ENCODE measurements at regions not wholly inside any gene's neighbourhood (a gene's known extent, or its start where the extent isn't known, plus 50 kb on each side); places are given as distances from the start of the nearest gene placed in this dataset.
"Not testable (repeated sequence)": the region's sequence is repeated elsewhere in the genome, so short reads cannot be mapped to it uniquely, and the experiment has no call there.

- H3K9me3 Mint-ChIP-seq, H3K4me3 Mint-ChIP-seq, H3K36me3 Mint-ChIP-seq, H3K27ac Mint-ChIP-seq, H3K27me3 Mint-ChIP-seq, H3K4me1 Mint-ChIP-seq: not testable (repeated sequence)
Observed at GRCh38 chr4:117599393-117599792, 434.9 kb upstream of the NDST3 start.

- not testable (repeated sequence) for H3K27ac Mint-ChIP-seq, H3K27me3 Mint-ChIP-seq, H3K4me3 Mint-ChIP-seq, H3K36me3 Mint-ChIP-seq, H3K4me1 Mint-ChIP-seq, H3K9me3 Mint-ChIP-seq
Observed at GRCh38 chr4:117600936-117601335, 433.4 kb upstream of the NDST3 start.

- Mint-ChIP-seq H3K4me3 (no peak overlapping the region), H3K27me3 (no peaks in the 10 kb centered on the region), H3K4me1 (no peaks in the 10 kb centered on the region), H3K27ac (no peak overlapping the region), H3K9me3 (peaks cover 0 to 6% (median 0%) of the 10 kb centered on the region in 3 donors), H3K36me3 (no peaks in the 10 kb centered on the region)
Observed at GRCh38 chr4:117610706-117611308, 423.5 kb upstream of the NDST3 start.

GRCh38 chr4:117621673-117622072 lies 412.6 kb upstream of the NDST3 start:
- Mint-ChIP-seq H3K4me3 (no peak overlapping the region), H3K4me1 (no peaks in the 10 kb centered on the region), H3K9me3 (peaks cover 0 to 23% (median 2%) of the 10 kb centered on the region in 3 donors), H3K27ac (no peak overlapping the region), H3K27me3 (no peaks in the 10 kb centered on the region), H3K36me3 (no peaks in the 10 kb centered on the region)

GRCh38 chr4:117623326-117623725 lies 411.0 kb upstream of the NDST3 start:
- H3K27me3 Mint-ChIP-seq: no peaks in the 10 kb centered on the region
- no peak overlapping the region for H3K27ac Mint-ChIP-seq
- peaks cover 0 to 23% (median 0%) of the 10 kb centered on the region in 3 donors for H3K9me3 Mint-ChIP-seq
- no peaks in the 10 kb centered on the region for H3K36me3 Mint-ChIP-seq
- no peaks in the 10 kb centered on the region for H3K4me1 Mint-ChIP-seq
- no peak overlapping the region for H3K4me3 Mint-ChIP-seq

GRCh38 chr4:117626664-117627063 lies 407.6 kb upstream of the NDST3 start:
- no peaks in the 10 kb centered on the region for H3K27me3 Mint-ChIP-seq
- H3K27ac Mint-ChIP-seq: no peak overlapping the region
- no peaks in the 10 kb centered on the region for H3K36me3 Mint-ChIP-seq
- H3K9me3 Mint-ChIP-seq: peaks cover 0 to 19% (median 0%) of the 10 kb centered on the region in 3 donors
- H3K4me3 Mint-ChIP-seq: no peak overlapping the region
- H3K4me1 Mint-ChIP-seq: no peaks in the 10 kb centered on the region

- Mint-ChIP-seq H3K36me3 (no peaks in the 10 kb centered on the region), H3K4me3 (no peak overlapping the region), H3K27me3 (no peaks in the 10 kb centered on the region), H3K4me1 (no peaks in the 10 kb centered on the region), H3K9me3 (peaks cover 0 to 7% (median 2%) of the 10 kb centered on the region in 3 donors), H3K27ac (no peak overlapping the region)
Observed at GRCh38 chr4:117634716-117635115, 399.6 kb upstream of the NDST3 start.

- Mint-ChIP-seq H3K36me3 (no peaks in the 10 kb centered on the region), H3K4me1 (no peaks in the 10 kb centered on the region), H3K27ac (no peak overlapping the region), H3K27me3 (no peaks in the 10 kb centered on the region), H3K4me3 (no peak overlapping the region), H3K9me3 (peaks cover 0 to 11% (median 2%) of the 10 kb centered on the region in 3 donors)
Observed at GRCh38 chr4:117637347-117637746, 396.9 kb upstream of the NDST3 start.

GRCh38 chr4:117640836-117641235 lies 393.4 kb upstream of the NDST3 start:
- Mint-ChIP-seq H3K4me3 (no peak overlapping the region), H3K27ac (no peak overlapping the region), H3K27me3 (no peaks in the 10 kb centered on the region), H3K36me3 (no peaks in the 10 kb centered on the region), H3K4me1 (no peaks in the 10 kb centered on the region), H3K9me3 (peaks cover 0 to 14% (median 4%) of the 10 kb centered on the region in 3 donors)

GRCh38 chr4:117641519-117641918 lies 392.8 kb upstream of the NDST3 start:
- H3K27ac Mint-ChIP-seq: no peak overlapping the region
- H3K4me1 Mint-ChIP-seq: no peaks in the 10 kb centered on the region

GRCh38 chr4:117654079-117654478 lies 380.2 kb upstream of the NDST3 start:
- Mint-ChIP-seq H3K36me3 (no peaks in the 10 kb centered on the region), H3K27ac (no peak overlapping the region), H3K9me3 (peaks cover 2 to 4% (median 4%) of the 10 kb centered on the region in 3 donors), H3K4me3 (no peak overlapping the region), H3K27me3 (no peaks in the 10 kb centered on the region), H3K4me1 (no peaks in the 10 kb centered on the region)

More at GRCh38 chr4:117641519-117641918, 392.8 kb upstream of the NDST3 start:
- Mint-ChIP-seq H3K9me3 (peaks cover 0 to 14% (median 4%) of the 10 kb centered on the region in 3 donors), H3K4me3 (no peak overlapping the region), H3K27me3 (no peaks in the 10 kb centered on the region), H3K36me3 (no peaks in the 10 kb centered on the region)

GRCh38 chr4:117660668-117661067 lies 373.6 kb upstream of the NDST3 start:
- Mint-ChIP-seq H3K36me3 (no peaks in the 10 kb centered on the region), H3K27me3 (no peaks in the 10 kb centered on the region), H3K4me3 (no peak overlapping the region), H3K27ac (no peak overlapping the region), H3K4me1 (no peaks in the 10 kb centered on the region), H3K9me3 (peaks cover 0 to 4% (median 0%) of the 10 kb centered on the region in 3 donors)

- H3K4me1 Mint-ChIP-seq: no peaks in the 10 kb centered on the region
Observed at GRCh38 chr4:117661091-117662072, 372.9 kb upstream of the NDST3 start.

GRCh38 chr4:117664706-117665444 lies 369.4 kb upstream of the NDST3 start:
- H3K27ac Mint-ChIP-seq: no peak overlapping the region
- H3K9me3 Mint-ChIP-seq: no peaks in the 10 kb centered on the region
- H3K27me3 Mint-ChIP-seq: no peaks in the 10 kb centered on the region
- H3K4me3 Mint-ChIP-seq: no peak overlapping the region
- H3K4me1 Mint-ChIP-seq: no peaks in the 10 kb centered on the region
- H3K36me3 Mint-ChIP-seq: no peaks in the 10 kb centered on the region

More at GRCh38 chr4:117661091-117662072, 372.9 kb upstream of the NDST3 start:
- no peaks in the 10 kb centered on the region for H3K36me3 Mint-ChIP-seq
- no peak overlapping the region for H3K27ac Mint-ChIP-seq
- peaks cover 0 to 2% (median 0%) of the 10 kb centered on the region in 3 donors for H3K9me3 Mint-ChIP-seq
- no peaks in the 10 kb centered on the region for H3K27me3 Mint-ChIP-seq
- H3K4me3 Mint-ChIP-seq: no peak overlapping the region

GRCh38 chr4:117676153-117676552 lies 358.1 kb upstream of the NDST3 start:
- H3K27me3 Mint-ChIP-seq: no peaks in the 10 kb centered on the region
- H3K36me3 Mint-ChIP-seq: no peaks in the 10 kb centered on the region
- H3K9me3 Mint-ChIP-seq: peaks cover 1 to 16% (median 5%) of the 10 kb centered on the region in 3 donors
- H3K4me1 Mint-ChIP-seq: no peaks in the 10 kb centered on the region
- H3K4me3 Mint-ChIP-seq: no peak overlapping the region
- H3K27ac Mint-ChIP-seq: no peak overlapping the region

All from IgD-negative memory B cell (primary cell).